Activated T-cell treated with anti-CD3 and anti-CD28 coated beads for 4 hours (primary cell): ENCODE measurements at regions not wholly inside any gene's neighbourhood (a gene's known extent, or its start where the extent isn't known, plus 50 kb on each side); places are given as distances from the start of the nearest gene placed in this dataset.
"Not testable (repeated sequence)": the region's sequence is repeated elsewhere in the genome, so short reads cannot be mapped to it uniquely, and the experiment has no call there.

Source experiments
- DNase-seq: peaks from one replicate; pipeline ENCODE4 v3.0.0-alpha.2; 2020

DNA sequence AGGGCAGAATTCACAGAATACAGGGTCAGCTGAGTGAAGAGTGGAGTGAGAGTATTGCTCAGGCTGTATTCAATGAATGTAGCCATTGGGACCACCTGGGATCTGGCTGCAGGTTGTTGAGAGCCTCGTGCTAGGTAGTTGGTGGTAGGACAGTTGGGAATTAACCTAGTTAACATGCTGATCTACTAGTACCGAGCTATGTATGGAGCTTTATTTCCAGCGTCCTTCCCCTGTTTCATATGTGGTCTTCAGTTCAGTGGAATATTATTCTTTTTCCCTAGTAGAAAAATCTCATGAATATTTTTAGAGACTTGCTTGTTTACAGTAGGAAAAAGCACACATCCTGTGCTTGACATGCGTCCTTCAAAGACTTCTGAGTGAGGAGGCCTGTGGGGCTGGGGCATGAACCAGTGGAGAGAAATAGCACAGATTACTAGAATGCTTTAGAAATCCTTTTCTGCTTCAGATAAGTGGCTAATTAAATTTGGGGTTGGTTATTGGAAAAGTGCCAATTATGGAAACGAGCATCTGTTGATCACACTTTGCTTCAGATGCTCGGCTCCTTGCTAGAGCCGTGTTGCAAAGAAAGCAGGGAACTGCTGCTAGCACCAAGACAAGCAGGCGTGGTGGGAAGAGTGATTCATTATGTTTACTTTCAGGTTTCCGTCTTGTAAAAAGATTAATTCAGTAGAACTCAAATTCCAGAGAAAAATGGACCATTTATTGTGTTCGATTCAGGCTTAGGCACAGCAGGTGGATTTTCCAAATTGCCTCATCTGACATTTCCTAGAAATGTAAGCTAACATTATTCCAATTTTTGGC lies 53.6 kb downstream of the ARF6 start:
- DNase-seq = no peak

- no peak for DNase-seq
Measured at GRCh38 chr14:49947506-49947905, 54.6 kb downstream of the ARF6 start.

DNA sequence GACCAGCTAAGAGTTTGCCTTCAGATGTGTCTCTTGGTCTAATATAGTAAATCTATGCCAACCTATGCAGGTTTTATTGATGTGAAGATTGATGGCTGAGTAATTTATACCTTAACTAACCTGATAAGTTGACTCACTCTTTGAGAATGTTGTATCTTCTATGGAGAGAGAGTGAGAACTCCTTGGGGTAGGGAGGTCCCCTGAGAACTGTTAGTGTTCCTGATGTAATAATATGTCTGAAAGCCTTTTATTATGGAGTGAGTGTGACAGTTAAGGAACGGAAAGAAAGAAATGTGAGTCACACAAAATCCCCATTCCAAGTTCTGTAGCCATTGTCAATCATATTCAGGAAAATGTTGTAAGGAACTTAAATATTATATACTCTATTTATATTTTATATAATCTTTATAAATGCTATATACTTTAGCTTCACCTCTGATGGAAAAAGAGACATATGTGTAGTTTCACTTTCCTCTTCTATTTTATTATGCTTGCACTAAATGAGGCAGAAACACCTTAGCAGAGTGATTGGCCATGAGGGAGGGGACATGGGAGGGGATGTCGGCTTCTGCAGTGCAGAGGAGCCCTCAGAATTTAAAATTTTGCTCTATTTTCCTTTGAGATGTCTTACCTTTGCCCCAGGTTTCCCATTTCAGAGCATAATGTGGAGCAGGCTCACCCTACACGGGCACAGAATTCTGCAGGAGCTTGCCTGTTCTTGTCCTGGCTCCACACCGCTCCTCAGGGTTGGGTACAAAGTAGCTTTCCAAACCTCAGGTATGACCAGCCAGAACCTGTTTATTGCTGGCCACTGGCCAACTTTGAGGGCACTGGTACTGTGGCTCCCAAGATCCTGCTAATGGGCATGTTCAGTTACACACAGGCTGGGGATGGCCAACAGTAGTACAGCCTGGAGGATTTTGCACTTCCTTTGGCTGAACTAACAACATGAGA lies 57.7 kb downstream of the ARF6 start:
- DNase-seq = no peak

GRCh38 chr14:49951229-49951607 lies 58.3 kb downstream of the ARF6 start:
- no peak for DNase-seq

DNA sequence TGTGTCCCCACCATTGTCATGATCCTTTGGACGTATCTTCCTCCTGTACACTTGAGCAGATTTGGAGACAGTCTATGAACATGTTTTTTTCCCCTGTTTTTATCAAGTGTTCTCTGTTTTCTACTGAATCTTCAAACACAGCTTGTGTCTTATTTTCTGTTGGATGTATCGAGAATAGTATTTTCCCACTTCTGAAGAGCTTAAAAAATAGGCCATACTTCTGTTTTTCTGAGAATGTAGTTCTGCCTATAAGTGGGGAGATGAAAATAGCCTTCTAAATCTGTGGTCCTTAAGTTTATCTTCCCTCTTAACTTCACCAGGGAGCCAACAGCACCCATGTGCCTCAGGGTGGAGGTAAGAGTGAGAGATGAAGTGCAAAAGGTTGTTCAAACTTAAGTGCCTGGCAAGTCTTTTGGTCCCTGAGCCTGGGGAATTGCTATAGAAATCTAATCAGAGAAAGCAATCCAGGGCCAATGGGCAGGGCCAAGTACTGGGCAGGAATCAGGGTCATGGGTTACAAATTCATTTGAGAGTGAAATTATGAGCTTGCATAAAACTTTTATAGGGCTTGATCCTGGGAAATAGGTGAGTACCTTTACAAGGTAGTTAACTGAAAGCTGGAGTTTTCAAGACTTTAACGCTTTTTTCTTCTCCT lies 58.9 kb downstream of the ARF6 start:
- no peak for DNase-seq

- no peak for DNase-seq
Measured at GRCh38 chr14:49953196-49953595, 60.3 kb downstream of the ARF6 start.

GRCh38 chr14:49954171-49954631 lies 61.3 kb downstream of the ARF6 start:
- no peak for DNase-seq

GRCh38 chr14:49955024-49955423 lies 62.1 kb downstream of the ARF6 start:
- no peak for DNase-seq

DNA sequence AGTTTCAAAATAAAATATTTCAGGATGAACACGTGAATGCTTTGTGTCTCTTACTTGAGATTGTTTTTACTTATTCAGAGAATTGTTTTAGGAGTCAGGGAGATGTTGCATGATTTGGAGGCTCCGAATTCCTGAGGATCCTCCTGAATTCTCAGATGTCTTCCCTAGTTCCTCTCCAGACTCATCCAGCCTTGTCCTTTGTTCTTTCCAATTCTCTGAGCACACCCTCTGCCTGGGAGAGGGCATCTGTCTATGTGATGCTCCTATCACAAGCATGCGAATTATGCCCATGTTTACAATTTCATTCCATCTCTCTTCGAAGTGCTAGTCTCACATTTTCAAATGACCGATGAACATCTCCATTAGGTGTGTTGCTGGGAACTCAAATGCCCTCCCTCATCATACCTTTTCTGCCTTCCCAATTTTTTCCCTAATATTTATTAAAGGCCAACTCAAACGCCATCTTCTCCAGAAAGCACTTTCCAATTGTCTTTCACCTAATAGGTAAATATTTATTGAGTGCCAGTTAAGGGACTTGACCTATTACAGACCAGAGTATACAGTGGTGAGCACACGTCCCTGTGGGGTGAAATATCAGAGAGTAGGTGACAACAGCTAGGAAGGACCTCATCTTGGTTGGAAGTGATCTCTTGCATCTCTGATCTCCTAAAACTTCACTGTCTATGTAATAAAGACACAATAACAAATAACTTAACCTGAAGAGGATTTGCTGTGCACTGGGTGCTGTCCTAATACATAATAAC lies 64.4 kb downstream of the ARF6 start:
- no peak for DNase-seq

- DNase-seq = no peak
Measured at GRCh38 chr14:49959822-49960408, 67.0 kb downstream of the ARF6 start.

DNA sequence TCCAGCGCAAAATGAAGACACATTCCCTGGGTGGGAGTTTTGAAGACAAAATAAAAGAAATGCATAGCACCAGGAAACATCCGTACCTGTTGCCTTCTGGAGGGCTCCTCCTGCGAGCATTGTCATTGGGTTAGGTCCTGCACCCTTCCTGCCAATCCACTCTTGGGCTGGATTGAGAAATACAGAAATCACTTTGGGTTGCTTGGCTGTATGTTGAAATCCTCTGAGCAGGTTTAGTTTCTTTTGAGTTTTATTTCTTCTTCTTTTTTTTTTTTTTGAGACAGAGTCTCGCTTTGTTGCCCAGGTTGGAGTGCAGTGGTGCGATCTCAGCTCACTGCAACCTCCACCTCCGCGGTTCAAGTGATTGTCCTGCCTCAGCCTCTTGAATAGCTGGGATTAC lies 67.6 kb downstream of the ARF6 start:
- DNase-seq = no peak

DNA sequence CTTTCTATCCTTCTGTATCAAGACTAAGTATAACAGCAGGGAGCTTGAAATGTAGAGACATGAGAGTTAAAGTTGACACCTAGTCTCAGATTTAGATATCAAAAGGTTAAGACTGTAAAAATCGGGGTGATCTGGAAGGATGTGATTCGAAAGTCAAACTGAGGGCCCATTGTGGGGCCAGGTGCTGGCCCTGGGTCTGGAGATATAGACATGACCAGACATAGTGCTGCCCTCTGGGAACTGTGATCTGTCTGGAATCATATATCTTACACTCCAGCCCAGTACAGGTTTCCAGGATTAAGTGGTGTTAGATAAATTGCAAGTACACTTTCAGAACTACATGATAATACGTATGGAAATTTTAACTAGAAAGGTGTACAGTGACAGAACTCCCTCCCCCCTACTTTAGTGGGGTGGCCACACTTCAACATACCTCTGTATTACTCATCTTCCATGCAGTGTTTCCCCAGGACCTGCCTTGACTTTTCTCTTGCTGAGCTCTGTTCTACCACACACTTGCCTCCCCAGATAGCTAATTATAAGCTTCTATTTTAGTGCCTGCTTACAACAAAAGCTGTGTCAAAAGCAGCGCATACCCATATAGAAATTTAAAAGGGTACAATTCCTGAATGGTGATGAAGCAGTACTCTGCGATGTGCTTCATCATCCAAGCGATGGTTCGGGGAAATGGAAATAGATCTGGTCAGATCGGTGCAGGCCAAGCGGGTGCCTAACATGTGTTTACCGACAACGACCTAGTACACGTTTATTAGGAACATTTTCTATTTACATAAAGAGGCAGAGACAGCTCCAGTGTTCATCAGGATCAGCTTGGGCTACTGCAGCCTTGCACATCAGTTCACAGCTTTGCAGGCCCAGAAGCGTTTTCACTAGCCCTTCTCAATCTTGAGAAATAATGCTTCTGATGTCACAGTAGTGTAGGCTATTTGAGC lies 68.7 kb downstream of the ARF6 start:
- no peak for DNase-seq

- DNase-seq = no peak
Measured at GRCh38 chr14:49962621-49963020, 69.7 kb downstream of the ARF6 start.

DNA sequence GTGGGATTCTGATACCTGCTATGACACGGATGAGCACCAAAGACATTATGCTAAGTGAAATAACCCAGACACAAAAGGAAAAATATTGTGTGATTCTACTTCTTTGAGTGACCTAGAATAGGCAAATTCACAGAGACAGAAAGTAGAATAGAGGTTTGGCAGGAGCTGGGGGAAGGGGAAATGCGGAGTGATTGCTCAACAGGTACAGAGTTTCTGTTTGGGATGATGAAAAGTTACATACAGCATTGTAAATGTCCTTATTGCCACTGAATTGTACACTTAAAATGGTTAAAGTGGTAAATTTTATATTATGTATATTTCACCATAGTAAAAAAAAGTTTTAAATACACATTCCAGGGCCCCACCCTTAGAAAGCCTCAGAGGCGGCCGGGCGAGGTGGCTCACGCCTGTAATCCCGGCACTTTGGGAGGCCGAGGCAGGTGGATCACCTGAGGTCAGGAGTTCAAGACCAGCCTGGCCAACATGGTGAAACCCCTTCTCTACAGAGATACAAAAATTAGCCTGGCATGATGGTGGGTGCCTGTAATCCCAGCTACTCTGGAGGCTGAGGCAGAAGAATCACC lies 72.3 kb downstream of the ARF6 start:
- not testable (repeated sequence) for DNase-seq

DNA sequence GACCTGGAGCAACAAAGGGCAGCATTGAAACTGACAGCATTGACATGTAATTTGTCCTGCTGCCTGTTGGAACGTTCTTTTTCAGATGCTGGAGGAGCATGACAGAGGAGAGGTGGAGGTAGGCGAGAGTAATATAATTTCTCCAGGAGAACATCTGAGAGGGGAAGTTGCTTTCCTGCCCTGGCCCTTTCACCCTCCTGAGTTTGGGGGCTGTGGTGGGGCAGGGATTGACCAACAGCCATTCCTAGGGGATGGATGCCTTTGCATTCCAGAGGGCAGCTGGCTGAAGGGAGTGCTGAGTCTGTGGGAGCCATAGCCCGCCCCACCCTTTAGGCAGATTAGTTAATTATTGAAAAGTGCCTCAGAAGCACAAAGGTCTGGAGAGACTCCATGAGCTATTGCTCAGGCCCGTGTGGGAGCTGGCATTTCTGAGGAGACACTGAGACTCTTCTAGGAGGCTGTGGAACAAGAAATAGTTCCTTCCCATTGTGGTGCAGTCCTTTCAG lies 73.5 kb downstream of the ARF6 start:
- no peak for DNase-seq

GRCh38 chr14:49966971-49967630 lies 74.2 kb downstream of the ARF6 start:
- no peak for DNase-seq

DNA sequence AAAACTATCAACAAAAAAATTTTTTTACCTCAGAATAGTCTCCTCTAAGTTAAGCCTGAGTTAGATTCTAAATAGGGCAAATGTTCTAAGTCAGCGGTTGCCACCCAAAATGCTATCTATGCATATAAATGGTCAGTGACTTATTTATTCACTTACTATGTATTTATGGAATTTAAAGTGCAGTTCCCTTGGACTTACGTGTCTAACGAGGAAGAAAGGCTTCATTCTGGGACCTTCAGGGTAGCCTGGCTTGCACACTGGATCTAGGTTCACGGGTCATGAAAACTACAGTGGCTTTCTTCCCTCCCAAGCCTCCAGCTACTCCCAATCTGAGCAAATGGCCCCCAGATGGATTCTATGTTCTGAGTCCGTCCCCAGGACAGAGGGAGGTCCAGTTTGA lies 77.1 kb downstream of the ARF6 start:
- no peak for DNase-seq

DNA sequence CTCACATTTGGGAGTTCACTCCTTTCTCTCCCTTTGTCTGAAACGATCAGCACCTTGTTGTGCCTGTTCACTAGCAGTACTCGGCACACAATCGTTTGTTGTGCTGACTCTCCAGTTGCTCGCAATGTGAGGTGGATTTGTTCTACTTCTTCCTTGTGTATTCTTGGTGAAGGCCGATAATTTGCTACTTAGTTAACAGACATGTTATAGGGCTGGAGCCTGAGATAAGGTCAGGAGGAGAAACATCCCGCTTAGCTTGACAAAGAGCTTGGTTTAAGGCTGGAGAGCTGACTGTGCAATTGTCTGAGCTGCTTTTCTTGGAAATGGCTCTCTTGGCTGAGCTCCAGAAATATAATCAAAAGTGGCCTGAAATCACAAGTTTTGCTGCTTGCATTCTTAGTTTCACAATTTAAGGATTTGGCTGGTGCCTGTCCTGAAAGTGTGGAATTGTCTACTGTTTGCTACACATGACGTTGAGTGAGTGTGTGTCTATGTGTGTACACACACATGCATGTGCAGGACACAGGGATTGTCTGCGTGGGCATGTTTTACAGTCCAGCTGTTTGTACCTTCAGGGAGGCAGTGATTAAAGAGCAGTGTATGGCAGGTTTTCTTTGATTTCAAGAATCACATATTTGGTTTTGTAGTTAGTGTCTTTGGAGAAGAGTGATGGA lies 77.7 kb downstream of the ARF6 start:
- DNase-seq = no peak
